D721Med (cell line): ENCODE measurements at regions not wholly inside any gene's neighbourhood (a gene's known extent, or its start where the extent isn't known, plus 50 kb on each side); places are given as distances from the start of the nearest gene placed in this dataset.
A peak's percentile ranks its signal among the peaks of the same experiment; 100 is the strongest.

ENCODE experiments used
- DNase-seq: peaks from one replicate; pipeline ENCODE4 v3.0.0; 2011; ENCODE audit warnings: low spot score; ENCODE audit not compliant: insufficient read length
- FAIRE-seq: peaks from 2 replicates; lab custom pipeline; 2011; peaks lifted over from hg19 to GRCh38; lab: Jason Lieb, UNC
- TF ChIP-seq, protein P1 (sequence below): IDR thresholded peaks from 2 replicates; pipeline ENCODE4 v1.5.1; 2012; ENCODE audit warnings: mild to moderate bottlenecking, control low read depth; ENCODE audit not compliant: insufficient read depth; ENCODE audit errors: missing control alignments

DNA sequence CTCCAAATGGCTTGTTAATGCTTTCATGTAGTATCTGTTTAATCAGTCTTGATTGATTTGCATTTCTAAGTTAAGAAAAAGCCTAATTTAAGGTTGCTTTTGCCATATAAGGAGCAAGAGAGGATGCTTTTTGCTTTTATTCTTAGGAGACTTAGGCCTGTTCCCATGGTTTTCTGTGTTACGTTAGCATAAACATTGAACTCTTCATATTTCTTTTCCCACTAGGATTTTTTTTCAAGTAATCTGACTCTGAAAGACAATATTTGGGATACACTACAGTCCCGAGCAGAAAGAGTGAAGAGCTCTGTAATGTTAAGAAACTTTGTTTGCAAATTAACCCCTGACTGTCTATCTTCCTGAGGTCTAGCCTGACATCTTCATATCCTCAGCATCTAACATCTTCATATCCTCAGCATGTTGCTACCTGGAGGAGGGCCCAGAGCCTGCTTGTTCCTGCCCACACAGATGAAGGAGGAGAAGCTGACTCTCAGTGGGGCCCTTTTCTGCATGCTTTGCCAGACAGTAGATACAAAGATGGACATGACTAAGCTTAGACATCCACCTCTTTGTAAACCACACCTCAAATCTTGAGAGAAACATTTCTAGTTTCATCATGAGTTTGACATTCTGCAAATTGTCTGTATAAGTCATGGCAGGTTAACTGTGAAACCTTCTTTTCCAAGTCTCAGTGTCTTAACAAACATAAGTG is 86.2 kb upstream of the COL6A5 start:
- DNase-seq = no peak
- TF ChIP-seq, protein P1, sequence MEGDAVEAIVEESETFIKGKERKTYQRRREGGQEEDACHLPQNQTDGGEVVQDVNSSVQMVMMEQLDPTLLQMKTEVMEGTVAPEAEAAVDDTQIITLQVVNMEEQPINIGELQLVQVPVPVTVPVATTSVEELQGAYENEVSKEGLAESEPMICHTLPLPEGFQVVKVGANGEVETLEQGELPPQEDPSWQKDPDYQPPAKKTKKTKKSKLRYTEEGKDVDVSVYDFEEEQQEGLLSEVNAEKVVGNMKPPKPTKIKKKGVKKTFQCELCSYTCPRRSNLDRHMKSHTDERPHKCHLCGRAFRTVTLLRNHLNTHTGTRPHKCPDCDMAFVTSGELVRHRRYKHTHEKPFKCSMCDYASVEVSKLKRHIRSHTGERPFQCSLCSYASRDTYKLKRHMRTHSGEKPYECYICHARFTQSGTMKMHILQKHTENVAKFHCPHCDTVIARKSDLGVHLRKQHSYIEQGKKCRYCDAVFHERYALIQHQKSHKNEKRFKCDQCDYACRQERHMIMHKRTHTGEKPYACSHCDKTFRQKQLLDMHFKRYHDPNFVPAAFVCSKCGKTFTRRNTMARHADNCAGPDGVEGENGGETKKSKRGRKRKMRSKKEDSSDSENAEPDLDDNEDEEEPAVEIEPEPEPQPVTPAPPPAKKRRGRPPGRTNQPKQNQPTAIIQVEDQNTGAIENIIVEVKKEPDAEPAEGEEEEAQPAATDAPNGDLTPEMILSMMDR = no peak
- FAIRE-seq = no peak

DNA sequence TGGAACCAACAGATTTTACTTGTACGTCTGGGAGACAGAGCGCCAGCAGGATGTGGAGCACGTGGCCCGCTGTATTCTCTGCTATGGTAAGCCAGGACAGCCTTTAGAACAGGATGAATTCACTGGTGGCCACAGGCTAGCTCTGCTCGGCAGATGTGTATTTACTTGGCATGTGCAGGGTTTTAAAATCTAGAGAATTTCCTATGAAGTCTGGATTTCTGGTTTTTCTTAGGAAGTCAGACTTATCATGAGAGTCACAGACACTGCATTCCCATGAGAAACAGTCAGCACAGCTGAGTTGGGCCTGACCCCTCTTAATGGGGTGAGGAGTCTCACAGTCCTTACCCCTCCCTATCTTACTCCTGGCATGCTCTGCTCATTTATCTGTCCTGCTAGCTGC is 84.6 kb upstream of the COL6A5 start:
- TF ChIP-seq, protein P1 = no peak
- FAIRE-seq (no peak), DNase-seq (no peak)

DNA sequence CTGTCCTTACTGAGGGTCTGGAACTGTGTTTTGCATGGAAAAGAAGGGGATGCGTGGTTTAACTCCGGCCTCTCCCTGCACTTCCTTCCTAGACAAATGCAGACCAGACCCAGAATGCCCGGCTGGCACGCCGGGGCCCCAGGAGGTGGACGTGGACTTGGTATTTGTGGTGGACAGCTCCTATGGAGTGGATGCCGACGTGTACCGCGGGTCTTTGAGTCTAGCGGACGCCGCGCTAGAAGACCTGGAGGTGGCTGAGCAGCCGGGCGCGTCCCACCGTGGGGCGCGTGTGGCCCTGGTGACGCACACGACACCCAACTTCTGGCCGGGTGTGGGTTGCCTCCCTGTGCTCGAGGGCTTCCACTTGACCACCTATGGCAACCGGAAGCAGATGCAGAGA is 81.8 kb upstream of the COL6A5 start:
- no peak for FAIRE-seq
- DNase-seq = no peak
- TF ChIP-seq, protein P1 = no peak

DNA sequence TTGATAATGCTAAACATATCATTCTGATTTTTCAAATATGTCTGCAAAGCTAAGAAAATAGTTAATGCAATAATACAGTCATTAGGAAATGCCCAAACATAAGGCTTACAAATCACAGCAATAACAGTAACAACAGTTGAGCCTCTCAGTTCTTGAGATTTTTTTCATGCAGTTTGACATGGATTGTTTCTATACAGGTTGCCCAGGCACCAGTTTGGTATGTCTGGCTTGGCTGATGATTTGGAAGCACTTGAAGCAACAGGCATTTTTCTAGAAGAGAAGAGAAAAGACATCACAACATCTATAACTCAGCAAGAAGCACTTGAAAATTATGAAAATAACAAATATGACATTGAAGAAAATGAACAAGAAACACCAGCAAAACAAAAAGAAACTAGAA is 78.7 kb upstream of the COL6A5 start:
- TF ChIP-seq, protein P1 = no peak
- FAIRE-seq (no peak), DNase-seq (no peak)

DNA sequence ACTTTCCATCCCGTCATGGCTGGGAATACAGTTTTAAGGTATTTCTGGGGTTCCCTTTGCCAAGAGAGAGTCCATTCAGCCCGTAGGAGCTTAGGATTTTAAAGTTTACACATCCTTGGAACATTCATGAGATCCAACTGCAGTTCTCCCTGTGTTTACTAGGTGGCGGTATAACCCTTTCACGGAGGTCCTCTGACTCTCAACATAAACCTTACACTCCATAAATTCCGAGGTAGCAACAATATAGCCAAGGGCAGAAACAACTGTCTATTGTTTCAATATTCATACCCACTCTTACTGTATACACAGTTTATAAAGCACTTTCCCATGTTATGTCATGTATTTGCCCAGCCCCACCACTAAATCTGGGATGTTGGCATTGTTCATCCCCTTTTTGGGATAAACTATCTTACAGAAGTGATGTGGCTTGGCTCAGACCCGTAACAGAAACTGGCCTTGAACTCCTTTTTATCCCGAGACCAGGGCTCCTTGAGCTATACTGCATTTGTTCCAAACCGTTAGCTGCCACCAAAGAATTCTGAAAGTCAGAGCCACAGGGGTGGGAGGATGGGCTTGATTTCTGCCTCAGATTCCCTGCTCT is 69.2 kb upstream of the COL6A5 start:
- TF ChIP-seq, protein P1 = peak; percentile 84
- DNase-seq (peak; percentile 21), FAIRE-seq (peak; percentile 21)

DNA sequence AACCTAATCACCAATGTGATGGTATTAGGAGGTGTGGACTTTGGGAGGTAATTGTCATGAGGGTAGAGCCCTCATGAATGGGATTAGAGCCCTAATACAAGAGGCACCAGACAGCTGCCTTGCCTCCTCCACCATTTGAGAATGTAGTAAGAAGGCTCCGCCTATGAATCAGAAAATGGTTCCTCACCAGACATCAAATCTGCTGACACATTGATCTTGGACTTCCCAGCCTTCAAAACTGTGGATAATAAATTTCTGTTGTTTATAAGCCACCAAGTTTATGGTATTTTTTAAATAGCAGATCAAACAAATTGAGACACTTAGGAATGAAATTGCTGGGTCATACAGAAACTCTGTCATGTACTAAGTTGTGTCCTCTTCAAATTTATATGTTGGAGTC is 56.8 kb upstream of the COL6A5 start:
- DNase-seq (no peak), FAIRE-seq (no peak)
- TF ChIP-seq, protein P1 = no peak

DNA sequence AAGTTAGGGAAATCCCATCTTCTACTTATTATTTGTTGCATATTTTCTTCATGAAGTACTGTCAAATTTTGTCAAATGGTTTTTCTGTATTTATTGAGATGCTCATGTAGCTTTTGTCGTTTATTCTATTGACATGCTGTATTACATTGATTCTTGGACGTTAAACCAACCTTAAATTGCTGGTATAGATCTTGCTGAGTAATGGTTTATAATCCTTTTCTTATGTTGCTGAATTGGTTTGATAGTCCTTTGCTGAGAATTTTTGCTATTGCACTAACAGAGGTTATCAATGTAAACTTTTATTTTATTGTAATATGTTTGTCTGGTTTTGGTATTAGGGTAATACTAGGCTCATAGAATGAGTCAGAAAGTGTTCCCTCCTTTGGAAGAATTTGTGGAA is 54.3 kb upstream of the COL6A5 start:
- TF ChIP-seq, protein P1 = no peak
- DNase-seq (no peak), FAIRE-seq (peak; percentile 16)
